Ovary (tissue), 3 donors: ENCODE measurements at regions not wholly inside any gene's neighbourhood (a gene's known extent, or its start where the extent isn't known, plus 50 kb on each side); places are given as distances from the start of the nearest gene placed in this dataset.

Experiments used
- EP300 ChIP-seq: sonication (generic); formaldehyde crosslinking; IDR thresholded peaks from one replicate; pipeline ENCODE4 v1.6.1; 2017; ENCODE audit warnings: antibody characterized with exemption
- POLR2A ChIP-seq: fragments of 450-650 bp; IDR thresholded peaks from one replicate; pipeline ENCODE4 v1.6.1; 2017; ENCODE audit warnings: antibody characterized with exemption, mild to moderate bottlenecking, moderate library complexity
- TF ChIP-seq, protein P1 (sequence below), 3 donors: fragments of 450-650 bp in 2 of 3; fragments of 200-600 bp in 1 of 3; IDR thresholded peaks; one replicate each; pipeline versions ENCODE4 v1.5.1 to v1.8.0; 2016 to 2022; ENCODE audit warnings: antibody characterized with exemption in 3 of 3, mild to moderate bottlenecking in 1 of 3
- donor health status: DM: no; HTN: no; CAD: no.

DNA sequence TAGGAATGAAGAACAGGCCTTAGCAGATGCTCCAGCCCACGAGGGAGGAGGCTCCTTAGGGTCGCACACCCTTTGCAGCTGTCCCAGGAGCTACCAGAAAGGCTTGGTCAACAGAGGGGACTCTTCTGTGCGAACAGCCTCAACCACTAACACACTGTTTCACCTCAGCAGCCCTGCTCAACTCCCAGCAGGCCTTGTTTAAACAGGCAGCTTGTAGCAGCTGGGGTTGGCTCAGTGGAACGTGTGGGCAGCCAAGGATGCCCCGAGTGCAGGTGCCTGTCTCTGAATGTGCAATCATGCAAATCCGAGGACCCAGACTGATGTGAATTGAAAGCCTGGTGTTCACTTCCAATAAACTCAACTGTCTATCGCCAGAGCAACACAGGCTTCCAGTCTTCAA is 88.7 kb upstream of the CXCR4 start:
- TF ChIP-seq POLR2A, result no peak
- TF ChIP-seq, protein P1, sequence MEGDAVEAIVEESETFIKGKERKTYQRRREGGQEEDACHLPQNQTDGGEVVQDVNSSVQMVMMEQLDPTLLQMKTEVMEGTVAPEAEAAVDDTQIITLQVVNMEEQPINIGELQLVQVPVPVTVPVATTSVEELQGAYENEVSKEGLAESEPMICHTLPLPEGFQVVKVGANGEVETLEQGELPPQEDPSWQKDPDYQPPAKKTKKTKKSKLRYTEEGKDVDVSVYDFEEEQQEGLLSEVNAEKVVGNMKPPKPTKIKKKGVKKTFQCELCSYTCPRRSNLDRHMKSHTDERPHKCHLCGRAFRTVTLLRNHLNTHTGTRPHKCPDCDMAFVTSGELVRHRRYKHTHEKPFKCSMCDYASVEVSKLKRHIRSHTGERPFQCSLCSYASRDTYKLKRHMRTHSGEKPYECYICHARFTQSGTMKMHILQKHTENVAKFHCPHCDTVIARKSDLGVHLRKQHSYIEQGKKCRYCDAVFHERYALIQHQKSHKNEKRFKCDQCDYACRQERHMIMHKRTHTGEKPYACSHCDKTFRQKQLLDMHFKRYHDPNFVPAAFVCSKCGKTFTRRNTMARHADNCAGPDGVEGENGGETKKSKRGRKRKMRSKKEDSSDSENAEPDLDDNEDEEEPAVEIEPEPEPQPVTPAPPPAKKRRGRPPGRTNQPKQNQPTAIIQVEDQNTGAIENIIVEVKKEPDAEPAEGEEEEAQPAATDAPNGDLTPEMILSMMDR (IDR thresholded peaks at IDR 0.05), result no peak
- no peak for TF ChIP-seq EP300
